GM18870 (cell line): ENCODE measurements at regions not wholly inside any gene's neighbourhood (a gene's known extent, or its start where the extent isn't known, plus 50 kb on each side); places are given as distances from the start of the nearest gene placed in this dataset.

Experiments used
- ATAC-seq: cut with Tn5 transposase; IDR thresholded peaks from one replicate; pipeline ENCODE4 v1.9.1; 2021; ENCODE audit warnings: moderate library complexity; ENCODE audit not compliant: unreplicated experiment

GRCh38 chr1:25061261-25061995, 131.4 kb upstream of the RUNX3 start:
- no peak for ATAC-seq

GRCh38 chr1:25057188-25057587, 127.1 kb upstream of the RUNX3 start:
- ATAC-seq = no peak

GRCh38 chr1:25056536-25056935, 126.5 kb upstream of the RUNX3 start:
- ATAC-seq = no peak

- ATAC-seq = no peak
Observed at GRCh38 chr1:25055961-25056360, 125.9 kb upstream of the RUNX3 start.

- no peak for ATAC-seq
Observed at GRCh38 chr1:25055324-25055780, 125.3 kb upstream of the RUNX3 start.

- no peak for ATAC-seq
Observed at GRCh38 chr1:25054526-25055323, 124.6 kb upstream of the RUNX3 start.

- no peak for ATAC-seq
Observed at GRCh38 chr1:25053576-25054250, 123.6 kb upstream of the RUNX3 start.

GRCh38 chr1:25051906-25052305, 121.8 kb upstream of the RUNX3 start:
- ATAC-seq = no peak

- ATAC-seq = no peak
Observed at GRCh38 chr1:25051504-25051903, 121.4 kb upstream of the RUNX3 start.

- no peak for ATAC-seq
Observed at GRCh38 chr1:25050165-25050564, 120.1 kb upstream of the RUNX3 start.

- no peak for ATAC-seq
Observed at GRCh38 chr1:25049190-25049589, 119.1 kb upstream of the RUNX3 start.

- ATAC-seq = no peak
Observed at GRCh38 chr1:25048728-25049127, 118.7 kb upstream of the RUNX3 start.

- ATAC-seq = no peak
Observed at GRCh38 chr1:25047506-25048240, 117.6 kb upstream of the RUNX3 start.

- ATAC-seq = no peak
Observed at GRCh38 chr1:25046194-25046532, 116.1 kb upstream of the RUNX3 start.

GRCh38 chr1:25045480-25046193, 115.6 kb upstream of the RUNX3 start:
- no peak for ATAC-seq

- no peak for ATAC-seq
Observed at GRCh38 chr1:25043228-25043580, 113.1 kb upstream of the RUNX3 start.

GRCh38 chr1:25042331-25043227, 112.5 kb upstream of the RUNX3 start:
- ATAC-seq = no peak

GRCh38 chr1:25041916-25042315, 111.8 kb upstream of the RUNX3 start:
- ATAC-seq = no peak

GRCh38 chr1:25040122-25040685, 110.1 kb upstream of the RUNX3 start:
- ATAC-seq = no peak
